PC-9 (cell line): ENCODE measurements at regions not wholly inside any gene's neighbourhood (a gene's known extent, or its start where the extent isn't known, plus 50 kb on each side); places are given as distances from the start of the nearest gene placed in this dataset.

ENCODE experiments used
- BruUV-seq: library from RNA; stranded (reverse); fragments of 400-500 nt; replicated peaks from 2 replicates; lab custom pipeline; 2021; lab: Mats Ljungman, UMichigan
- CTCF ChIA-PET: fragments of 300-600 bp; sonication (Branson Sonifier 250); formaldehyde crosslinking; loops from one replicate; lab custom pipeline; 2022; ENCODE audit warnings: antibody characterized with exemption; lab: Charles Lee
- POLR2A ChIA-PET: fragments of 300-600 bp; sonication (Branson Sonifier 250); formaldehyde crosslinking; loops from one replicate; lab custom pipeline; 2022; ENCODE audit warnings: antibody characterized with exemption; ENCODE audit not compliant: unreplicated experiment; lab: Charles Lee
- DNase-seq, 2 experiments: peaks; one replicate each; pipeline versions ENCODE4 v3.0.0 to v3.0.0-alpha.2; 2015 to 2022; ENCODE audit warnings: mixed read lengths in 1 of 2
- H2AFZ ChIP-seq: fragments of 200-600 bp; sonication (generic); 2 replicates; pipeline ENCODE4 v1.8.1; 2017; ENCODE audit warnings: antibody characterized with exemption
- H3F3A ChIP-seq: fragments of 200-600 bp; sonication (generic); 2 replicates; pipeline ENCODE4 v1.8.1; 2017; ENCODE audit warnings: antibody characterized with exemption, mild to moderate bottlenecking, low read depth; ENCODE audit not compliant: insufficient read depth
- H3K27ac ChIP-seq: fragments of 200-600 bp; sonication (generic); 2 replicates; pipeline ENCODE4 v1.6.1; 2016; ENCODE audit warnings: mixed run types
- H3K27me3 ChIP-seq: fragments of 200-600 bp; sonication (generic); 2 replicates; pipeline ENCODE4 v1.6.1; 2016; ENCODE audit warnings: low read depth, mixed run types; ENCODE audit not compliant: insufficient read depth
- H3K36me3 ChIP-seq: fragments of 200-600 bp; sonication (generic); 2 replicates; pipeline ENCODE4 v1.6.1; 2016; ENCODE audit warnings: low read depth, mixed run types
- H3K4me1 ChIP-seq: fragments of 200-600 bp; sonication (generic); replicated peaks from 2 replicates; pipeline ENCODE4 v1.6.1; 2016; ENCODE audit warnings: mixed run types; ENCODE audit not compliant: insufficient read depth
- H3K4me2 ChIP-seq: fragments of 200-600 bp; sonication (generic); 2 replicates; pipeline ENCODE4 v1.6.1; 2017; ENCODE audit warnings: mixed run types
- H3K4me3 ChIP-seq: fragments of 200-600 bp; sonication (generic); 2 replicates; pipeline ENCODE4 v1.6.1; 2016; ENCODE audit warnings: mixed run types
- H3K79me2 ChIP-seq: fragments of 200-600 bp; sonication (generic); 2 replicates; pipeline ENCODE4 v1.6.1; 2017; ENCODE audit warnings: low read depth, mixed run types
- H3K9me2 ChIP-seq: fragments of 200-600 bp; sonication (generic); 2 replicates; pipeline ENCODE4 v1.8.1; 2017; ENCODE audit warnings: mild to moderate bottlenecking; ENCODE audit not compliant: insufficient read depth
- H3K9me3 ChIP-seq: fragments of 200-600 bp; sonication (generic); 2 replicates; pipeline ENCODE4 v1.8.1; 2016; ENCODE audit warnings: low read depth; ENCODE audit not compliant: insufficient read depth
- H4K20me1 ChIP-seq: fragments of 200-600 bp; sonication (generic); 2 replicates; pipeline ENCODE4 v1.8.1; 2017; ENCODE audit not compliant: insufficient read depth
- EZH2 ChIP-seq: fragments of 200-600 bp; sonication (generic); IDR thresholded peaks from 2 replicates; pipeline ENCODE4 v1.8.0; 2017; ENCODE audit warnings: antibody characterized with exemption, low read depth
- intact Hi-C: fragments of 100-400 bp; cut with micrococcal nuclease; formaldehyde crosslinking; loops from one replicate; pipeline ENCODE4 v1.10.0; 2022; ENCODE audit not compliant: unreplicated experiment
- TF ChIP-seq, protein P1 (sequence below): fragments of 200-600 bp; sonication (generic); conservative IDR thresholded peaks from 2 replicates; pipeline ENCODE4 v1.6.1; 2017; ENCODE audit warnings: mixed run types, antibody characterized with exemption, mild to moderate bottlenecking, moderate library complexity

- Histone ChIP-seq H3K27me3 (peaks cover 29% of the 10 kb centered on the region), H3K4me3 (no peak overlapping the region), H4K20me1 (no peaks in the 10 kb centered on the region), H3F3A (no peaks in the 10 kb centered on the region), H3K36me3 (no peaks in the 10 kb centered on the region), H3K27ac (no peak overlapping the region), H3K4me2 (no peak overlapping the region), H2AFZ (no peak overlapping the region), H3K9me3 (no peaks in the 10 kb centered on the region), H3K79me2 (no peaks in the 10 kb centered on the region), H3K9me2 (no peaks in the 10 kb centered on the region), H3K4me1 (no peaks in the 10 kb centered on the region)
- no TSS peak for BruUV-seq
- intact Hi-C loops: no loop called here
- no peak for TF ChIP-seq EZH2
- TF ChIP-seq, protein P1, sequence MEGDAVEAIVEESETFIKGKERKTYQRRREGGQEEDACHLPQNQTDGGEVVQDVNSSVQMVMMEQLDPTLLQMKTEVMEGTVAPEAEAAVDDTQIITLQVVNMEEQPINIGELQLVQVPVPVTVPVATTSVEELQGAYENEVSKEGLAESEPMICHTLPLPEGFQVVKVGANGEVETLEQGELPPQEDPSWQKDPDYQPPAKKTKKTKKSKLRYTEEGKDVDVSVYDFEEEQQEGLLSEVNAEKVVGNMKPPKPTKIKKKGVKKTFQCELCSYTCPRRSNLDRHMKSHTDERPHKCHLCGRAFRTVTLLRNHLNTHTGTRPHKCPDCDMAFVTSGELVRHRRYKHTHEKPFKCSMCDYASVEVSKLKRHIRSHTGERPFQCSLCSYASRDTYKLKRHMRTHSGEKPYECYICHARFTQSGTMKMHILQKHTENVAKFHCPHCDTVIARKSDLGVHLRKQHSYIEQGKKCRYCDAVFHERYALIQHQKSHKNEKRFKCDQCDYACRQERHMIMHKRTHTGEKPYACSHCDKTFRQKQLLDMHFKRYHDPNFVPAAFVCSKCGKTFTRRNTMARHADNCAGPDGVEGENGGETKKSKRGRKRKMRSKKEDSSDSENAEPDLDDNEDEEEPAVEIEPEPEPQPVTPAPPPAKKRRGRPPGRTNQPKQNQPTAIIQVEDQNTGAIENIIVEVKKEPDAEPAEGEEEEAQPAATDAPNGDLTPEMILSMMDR: no peak
- POLR2A ChIA-PET: interaction anchor here (0.6 kb wide), 1 partner anchor 737 kb away, joined by 3 read pairs; no protein-coding TSS in a partner anchor
- CTCF ChIA-PET: no interaction called here
- DNase-seq: no peak
These were observed 250.9 kb downstream of the SIPA1L2 start for GRCh38 chr1:232379063-232379434.

DNA sequence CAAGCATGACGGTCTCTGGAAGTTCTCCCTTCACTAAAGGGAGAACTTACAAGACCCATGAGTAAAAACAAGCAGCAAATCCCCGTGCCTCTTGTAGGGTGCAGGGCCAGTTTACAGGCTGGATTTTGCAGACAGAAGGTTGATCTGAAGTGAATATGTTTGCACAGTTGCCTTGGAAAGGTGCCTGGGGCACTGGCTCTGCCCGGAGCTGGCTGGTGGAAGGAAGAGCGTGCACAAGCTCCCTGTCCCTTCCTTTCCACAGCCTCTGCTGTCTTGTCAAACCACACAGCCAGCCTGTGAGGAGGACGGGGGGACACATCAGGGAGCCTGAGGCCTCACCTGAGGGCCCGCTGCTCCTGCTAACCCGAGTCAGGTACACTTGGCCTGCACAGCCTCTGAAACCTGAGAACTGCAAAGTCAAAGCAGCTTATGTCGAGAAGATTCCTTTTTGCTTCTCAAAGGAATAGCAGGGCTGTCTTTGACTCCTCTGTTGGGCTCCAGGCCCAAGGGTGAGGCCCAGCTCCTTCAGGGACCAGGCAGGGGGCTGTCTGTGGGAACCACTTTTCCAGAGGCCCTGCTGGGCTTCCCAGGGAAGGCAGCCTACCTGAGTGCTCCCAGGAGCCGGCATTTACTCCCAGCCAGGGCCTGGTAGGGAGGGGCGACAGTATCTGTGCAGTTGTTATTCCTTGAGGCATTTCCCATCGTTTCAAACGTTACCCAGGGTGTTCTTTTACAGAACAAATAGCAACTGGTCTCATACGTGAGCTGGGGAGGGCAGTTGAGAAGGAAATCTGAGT is 251.5 kb downstream of the SIPA1L2 start:
- H3F3A ChIP-seq: no peaks in the 10 kb centered on the region
- H3K79me2 ChIP-seq: no peaks in the 10 kb centered on the region
- intact Hi-C loops: no loop called here
- no peaks in the 10 kb centered on the region for H3K36me3 ChIP-seq
- H4K20me1 ChIP-seq: no peaks in the 10 kb centered on the region
- peaks cover 34% of the 10 kb centered on the region for H3K27me3 ChIP-seq
- POLR2A ChIA-PET: interaction anchor here (0.6 kb wide), 1 partner anchor 736 kb away, joined by 3 read pairs; no protein-coding TSS in a partner anchor
- no peaks in the 10 kb centered on the region for H3K4me1 ChIP-seq
- H3K4me3 ChIP-seq: no peak overlapping the region
- no TSS peak for BruUV-seq
- H2AFZ ChIP-seq: no peak overlapping the region
- H3K4me2 ChIP-seq: no peak overlapping the region
- no peak overlapping the region for H3K27ac ChIP-seq
- no peaks in the 10 kb centered on the region for H3K9me2 ChIP-seq
- TF ChIP-seq EZH2: no peak
- TF ChIP-seq, protein P1: no peak
- CTCF ChIA-PET: no interaction called here
- H3K9me3 ChIP-seq: no peaks in the 10 kb centered on the region
- no peak for DNase-seq

DNA sequence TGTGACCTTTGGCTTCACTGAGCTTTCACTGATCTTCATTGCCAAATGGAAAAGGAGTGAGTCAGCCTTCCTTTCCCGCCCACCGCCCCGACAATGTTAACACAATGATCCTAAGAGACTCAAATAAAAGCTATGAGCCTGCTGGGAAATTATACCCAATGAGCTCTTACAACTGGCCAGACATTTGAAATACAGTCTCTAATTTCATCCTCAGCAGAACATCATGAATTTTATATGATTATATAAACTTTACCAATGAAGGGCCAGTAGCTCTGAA is 252.5 kb downstream of the SIPA1L2 start:
- H3K9me3 ChIP-seq: no peaks in the 10 kb centered on the region
- no peak for TF ChIP-seq EZH2
- TF ChIP-seq, protein P1: no peak
- H3K36me3 ChIP-seq: no peaks in the 10 kb centered on the region
- intact Hi-C loops: no loop called here
- CTCF ChIA-PET: no interaction called here
- no peak for DNase-seq
- no peaks in the 10 kb centered on the region for H3K79me2 ChIP-seq
- no peaks in the 10 kb centered on the region for H3K4me1 ChIP-seq
- no peak overlapping the region for H3K4me2 ChIP-seq
- no peak overlapping the region for H3K4me3 ChIP-seq
- no peak overlapping the region for H3K27ac ChIP-seq
- no peaks in the 10 kb centered on the region for H3F3A ChIP-seq
- POLR2A ChIA-PET: no interaction called here
- H3K27me3 ChIP-seq: peaks cover 43% of the 10 kb centered on the region
- BruUV-seq: no TSS peak
- no peak overlapping the region for H2AFZ ChIP-seq
- H4K20me1 ChIP-seq: no peaks in the 10 kb centered on the region
- H3K9me2 ChIP-seq: no peaks in the 10 kb centered on the region
